ENCODE measurements at regions not wholly inside any gene's neighbourhood (a gene's known extent, or its start where the extent isn't known, plus 50 kb on each side); places are given as distances from the start of the nearest gene placed in this dataset.
"Not testable (repeated sequence)": the region's sequence is repeated elsewhere in the genome, so short reads cannot be mapped to it uniquely, and the experiment has no call there.

GRCh38 chr10:29229258-29229705 lies 59.6 kb upstream of the LYZL1 start:
- no peaks in the 10 kb centered on the region for H3K27me3 ChIP-seq (ENCODE audit: insufficient read depth, low read length)
- H3K79me2 ChIP-seq (ENCODE audit: insufficient read depth, low read length), result no peaks in the 10 kb centered on the region
- no peak overlapping the region for H2AFZ ChIP-seq (ENCODE audit: low read length)
- no peak overlapping the region for H3K4me3 ChIP-seq (ENCODE audit: low read depth, low read length, poor library complexity, severe bottlenecking)
- H3K4me1 ChIP-seq (ENCODE audit: insufficient read depth, low read length, severe bottlenecking), result no peaks in the 10 kb centered on the region
- H3K36me3 ChIP-seq (ENCODE audit: insufficient read depth, low read length), result no peaks in the 10 kb centered on the region
- no peak overlapping the region for H3K4me2 ChIP-seq (ENCODE audit: low read length)
- TF ChIP-seq, protein P1, sequence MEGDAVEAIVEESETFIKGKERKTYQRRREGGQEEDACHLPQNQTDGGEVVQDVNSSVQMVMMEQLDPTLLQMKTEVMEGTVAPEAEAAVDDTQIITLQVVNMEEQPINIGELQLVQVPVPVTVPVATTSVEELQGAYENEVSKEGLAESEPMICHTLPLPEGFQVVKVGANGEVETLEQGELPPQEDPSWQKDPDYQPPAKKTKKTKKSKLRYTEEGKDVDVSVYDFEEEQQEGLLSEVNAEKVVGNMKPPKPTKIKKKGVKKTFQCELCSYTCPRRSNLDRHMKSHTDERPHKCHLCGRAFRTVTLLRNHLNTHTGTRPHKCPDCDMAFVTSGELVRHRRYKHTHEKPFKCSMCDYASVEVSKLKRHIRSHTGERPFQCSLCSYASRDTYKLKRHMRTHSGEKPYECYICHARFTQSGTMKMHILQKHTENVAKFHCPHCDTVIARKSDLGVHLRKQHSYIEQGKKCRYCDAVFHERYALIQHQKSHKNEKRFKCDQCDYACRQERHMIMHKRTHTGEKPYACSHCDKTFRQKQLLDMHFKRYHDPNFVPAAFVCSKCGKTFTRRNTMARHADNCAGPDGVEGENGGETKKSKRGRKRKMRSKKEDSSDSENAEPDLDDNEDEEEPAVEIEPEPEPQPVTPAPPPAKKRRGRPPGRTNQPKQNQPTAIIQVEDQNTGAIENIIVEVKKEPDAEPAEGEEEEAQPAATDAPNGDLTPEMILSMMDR (IDR thresholded peaks at IDR 0.05; ENCODE audit: low read length), result no peak
- TF ChIP-seq EZH2 (IDR thresholded peaks at IDR 0.05; ENCODE audit: borderline replicate concordance, low read length), result no peak
- H4K20me1 ChIP-seq (ENCODE audit: insufficient read depth, low read length), result no peaks in the 10 kb centered on the region
- no peak overlapping the region for H3K9ac ChIP-seq (ENCODE audit: low read length)
- no peaks in the 10 kb centered on the region for H3K9me2 ChIP-seq (ENCODE audit: low read depth, low read length)
- no peaks in the 10 kb centered on the region for H3K9me3 ChIP-seq (ENCODE audit: low read length)
- H3F3A ChIP-seq (ENCODE audit: insufficient read depth, low read length), result no peaks in the 10 kb centered on the region
- no peak overlapping the region for H3K27ac ChIP-seq (ENCODE audit: low read depth, low read length, poor library complexity, severe bottlenecking)

- not testable (repeated sequence) for H3K9me2 ChIP-seq (ENCODE audit: low read depth, low read length); H3K4me3 ChIP-seq (ENCODE audit: low read depth, low read length, poor library complexity, severe bottlenecking); H3K9me3 ChIP-seq (ENCODE audit: low read length); H3F3A ChIP-seq (ENCODE audit: insufficient read depth, low read length); H3K4me2 ChIP-seq (ENCODE audit: low read length); H3K27ac ChIP-seq (ENCODE audit: low read depth, low read length, poor library complexity, severe bottlenecking); H3K9ac ChIP-seq (ENCODE audit: low read length); H4K20me1 ChIP-seq (ENCODE audit: insufficient read depth, low read length); H3K36me3 ChIP-seq (ENCODE audit: insufficient read depth, low read length); H3K79me2 ChIP-seq (ENCODE audit: insufficient read depth, low read length); H3K27me3 ChIP-seq (ENCODE audit: insufficient read depth, low read length); H3K4me1 ChIP-seq (ENCODE audit: insufficient read depth, low read length, severe bottlenecking); H2AFZ ChIP-seq (ENCODE audit: low read length)
These were observed 52.0 kb upstream of the LYZL1 start for GRCh38 chr10:29236910-29237309.

GRCh38 chr10:29237786-29238185 lies 51.1 kb upstream of the LYZL1 start:
- Histone ChIP-seq H3K4me1 (ENCODE audit: insufficient read depth, low read length, severe bottlenecking) (no peaks in the 10 kb centered on the region), H3K4me3 (ENCODE audit: low read depth, low read length, poor library complexity, severe bottlenecking) (no peak overlapping the region), H3F3A (ENCODE audit: insufficient read depth, low read length) (no peaks in the 10 kb centered on the region), H3K27ac (ENCODE audit: low read depth, low read length, poor library complexity, severe bottlenecking) (no peak overlapping the region), H4K20me1 (ENCODE audit: insufficient read depth, low read length) (no peaks in the 10 kb centered on the region), H3K79me2 (ENCODE audit: insufficient read depth, low read length) (no peaks in the 10 kb centered on the region), H3K36me3 (ENCODE audit: insufficient read depth, low read length) (no peaks in the 10 kb centered on the region), H3K9ac (ENCODE audit: low read length) (no peak overlapping the region), H3K4me2 (ENCODE audit: low read length) (no peak overlapping the region), H3K27me3 (ENCODE audit: insufficient read depth, low read length) (no peaks in the 10 kb centered on the region), H2AFZ (ENCODE audit: low read length) (no peak overlapping the region), H3K9me3 (ENCODE audit: low read length) (no peaks in the 10 kb centered on the region), H3K9me2 (ENCODE audit: low read depth, low read length) (no peaks in the 10 kb centered on the region)
- TF ChIP-seq, protein P1 (IDR thresholded peaks at IDR 0.05; ENCODE audit: low read length), result no peak
- no peak for TF ChIP-seq EZH2 (IDR thresholded peaks at IDR 0.05; ENCODE audit: borderline replicate concordance, low read length)

GRCh38 chr10:29238523-29239135 lies 50.2 kb upstream of the LYZL1 start:
- H3K9ac ChIP-seq (ENCODE audit: low read length), result no peak overlapping the region
- no peak overlapping the region for H3K4me2 ChIP-seq (ENCODE audit: low read length)
- no peaks in the 10 kb centered on the region for H3K27me3 ChIP-seq (ENCODE audit: insufficient read depth, low read length)
- H3K9me3 ChIP-seq (ENCODE audit: low read length), result no peaks in the 10 kb centered on the region
- TF ChIP-seq, protein P1 (IDR thresholded peaks at IDR 0.05; ENCODE audit: low read length), result no peak
- no peak for TF ChIP-seq EZH2 (IDR thresholded peaks at IDR 0.05; ENCODE audit: borderline replicate concordance, low read length)
- no peaks in the 10 kb centered on the region for H3K4me1 ChIP-seq (ENCODE audit: insufficient read depth, low read length, severe bottlenecking)
- no peaks in the 10 kb centered on the region for H3K79me2 ChIP-seq (ENCODE audit: insufficient read depth, low read length)
- H2AFZ ChIP-seq (ENCODE audit: low read length), result no peak overlapping the region
- H3K4me3 ChIP-seq (ENCODE audit: low read depth, low read length, poor library complexity, severe bottlenecking), result no peak overlapping the region
- no peaks in the 10 kb centered on the region for H4K20me1 ChIP-seq (ENCODE audit: insufficient read depth, low read length)
- no peaks in the 10 kb centered on the region for H3K9me2 ChIP-seq (ENCODE audit: low read depth, low read length)
- H3F3A ChIP-seq (ENCODE audit: insufficient read depth, low read length), result no peaks in the 10 kb centered on the region
- H3K27ac ChIP-seq (ENCODE audit: low read depth, low read length, poor library complexity, severe bottlenecking), result no peak overlapping the region
- H3K36me3 ChIP-seq (ENCODE audit: insufficient read depth, low read length), result no peaks in the 10 kb centered on the region

Measured in OCI-LY1 (cell line).